Suprapubic skin (tissue), 3 donors: ENCODE measurements at regions not wholly inside any gene's neighbourhood (a gene's known extent, or its start where the extent isn't known, plus 50 kb on each side); places are given as distances from the start of the nearest gene placed in this dataset.

Experiments
- CTCF ChIP-seq, 2 donors: fragments of 200-600 bp in 1 of 2; fragments of 450-650 bp in 1 of 2; sonication (generic) in 1 of 2; IDR thresholded peaks; one replicate each; pipeline ENCODE4 v1.5.1; 2016 to 2019; ENCODE audit warnings: antibody characterized with exemption in 2 of 2, mild to moderate bottlenecking in 1 of 2, moderate library complexity in 1 of 2
- POLR2A ChIP-seq, 2 donors: fragments of 450-650 bp; IDR thresholded peaks; one replicate each; pipeline ENCODE4 v1.6.1; 2017; ENCODE audit warnings: antibody characterized with exemption in 2 of 2, mild to moderate bottlenecking in 2 of 2, moderate library complexity in 2 of 2

GRCh38 chr7:19377611-19378344, 232.6 kb upstream of the FERD3L start:
- TF ChIP-seq CTCF (IDR thresholded peaks at IDR 0.05) (no peak), POLR2A (IDR thresholded peaks at IDR 0.05) (no peak)
